Upper lobe of left lung (tissue), 4 donors: ENCODE measurements at regions not wholly inside any gene's neighbourhood (a gene's known extent, or its start where the extent isn't known, plus 50 kb on each side); places are given as distances from the start of the nearest gene placed in this dataset.

Source experiments
- EP300 ChIP-seq, 4 donors: sonication (generic); formaldehyde crosslinking; IDR thresholded peaks; one replicate each; pipeline ENCODE4 v1.5.1; 2017; ENCODE audit warnings: antibody characterized with exemption in 4 of 4, control low read depth in 2 of 4
- POLR2A ChIP-seq, 4 donors: fragments of 450-650 bp; IDR thresholded peaks; one replicate each; pipeline ENCODE4 v1.5.1; 2016 to 2017; ENCODE audit warnings: antibody characterized with exemption in 4 of 4, mild to moderate bottlenecking in 2 of 4
- POLR2AphosphoS5 ChIP-seq, 2 donors: sonication (generic); formaldehyde crosslinking; IDR thresholded peaks; one replicate each; pipeline ENCODE4 v1.5.1; 2017; ENCODE audit warnings: antibody characterized with exemption in 2 of 2
- TF ChIP-seq, protein P1 (sequence below), 6 experiments: fragments of 450-650 bp in 4 of 6; fragments of 200-600 bp in 2 of 6; sonication (generic) in 2 of 6; IDR thresholded peaks; one replicate each; pipeline ENCODE4 v1.5.1; 2016 to 2019; ENCODE audit warnings: antibody characterized with exemption in 6 of 6

DNA sequence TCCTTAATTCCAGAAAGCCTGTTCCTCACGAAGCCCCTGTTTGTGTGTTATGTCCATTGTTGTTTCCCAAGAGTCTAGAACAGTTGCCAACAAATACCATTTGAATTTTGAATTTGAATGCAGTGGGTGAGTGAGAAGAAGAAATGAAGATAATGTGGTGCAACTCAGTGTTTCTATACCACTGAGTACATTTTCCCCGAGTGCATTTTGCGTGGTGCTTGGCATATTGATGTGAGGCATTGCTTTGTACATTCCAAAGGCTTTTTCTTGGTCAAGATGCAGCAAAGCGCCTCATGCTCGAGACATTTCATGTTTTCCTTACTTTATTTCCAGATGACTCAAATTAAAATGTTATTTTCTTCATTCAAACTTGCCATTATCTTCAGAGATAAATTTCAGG lies 253.1 kb upstream of the RPS6KA3 start:
- TF ChIP-seq, protein P1, sequence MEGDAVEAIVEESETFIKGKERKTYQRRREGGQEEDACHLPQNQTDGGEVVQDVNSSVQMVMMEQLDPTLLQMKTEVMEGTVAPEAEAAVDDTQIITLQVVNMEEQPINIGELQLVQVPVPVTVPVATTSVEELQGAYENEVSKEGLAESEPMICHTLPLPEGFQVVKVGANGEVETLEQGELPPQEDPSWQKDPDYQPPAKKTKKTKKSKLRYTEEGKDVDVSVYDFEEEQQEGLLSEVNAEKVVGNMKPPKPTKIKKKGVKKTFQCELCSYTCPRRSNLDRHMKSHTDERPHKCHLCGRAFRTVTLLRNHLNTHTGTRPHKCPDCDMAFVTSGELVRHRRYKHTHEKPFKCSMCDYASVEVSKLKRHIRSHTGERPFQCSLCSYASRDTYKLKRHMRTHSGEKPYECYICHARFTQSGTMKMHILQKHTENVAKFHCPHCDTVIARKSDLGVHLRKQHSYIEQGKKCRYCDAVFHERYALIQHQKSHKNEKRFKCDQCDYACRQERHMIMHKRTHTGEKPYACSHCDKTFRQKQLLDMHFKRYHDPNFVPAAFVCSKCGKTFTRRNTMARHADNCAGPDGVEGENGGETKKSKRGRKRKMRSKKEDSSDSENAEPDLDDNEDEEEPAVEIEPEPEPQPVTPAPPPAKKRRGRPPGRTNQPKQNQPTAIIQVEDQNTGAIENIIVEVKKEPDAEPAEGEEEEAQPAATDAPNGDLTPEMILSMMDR (IDR thresholded peaks at IDR 0.05) = no peak
- TF ChIP-seq POLR2A (IDR thresholded peaks at IDR 0.05) (no peak), POLR2AphosphoS5 (IDR thresholded peaks at IDR 0.05) (no peak), EP300 (IDR thresholded peaks at IDR 0.05) (no peak)
